G401.6 (cell line): ENCODE measurements at regions not wholly inside any gene's neighbourhood (a gene's known extent, or its start where the extent isn't known, plus 50 kb on each side); places are given as distances from the start of the nearest gene placed in this dataset.

Experiments
- FAIRE-seq: peaks from 2 replicates; lab custom pipeline; 2012; peaks lifted over from hg19 to GRCh38; lab: Jason Lieb, UNC

DNA sequence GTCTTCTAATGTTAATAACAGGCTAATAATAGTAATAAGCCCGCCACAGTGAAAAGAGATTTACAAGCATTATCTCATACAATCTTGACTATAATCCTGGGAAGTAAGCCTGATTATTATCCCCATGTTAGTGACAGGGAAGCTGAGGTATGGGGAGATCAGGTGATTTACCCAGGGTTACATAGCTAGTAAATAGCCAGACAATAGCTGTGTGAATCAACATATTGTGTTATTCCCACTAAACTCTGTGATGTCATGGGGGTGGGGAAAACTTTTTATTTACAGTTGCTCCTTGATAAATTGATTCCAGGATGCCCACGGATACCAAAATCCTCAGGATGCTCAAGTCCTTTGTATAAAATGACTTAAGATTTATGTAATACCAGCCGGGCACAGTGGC lies 181.9 kb downstream of the LMO4 start:
- FAIRE-seq, result no peak

DNA sequence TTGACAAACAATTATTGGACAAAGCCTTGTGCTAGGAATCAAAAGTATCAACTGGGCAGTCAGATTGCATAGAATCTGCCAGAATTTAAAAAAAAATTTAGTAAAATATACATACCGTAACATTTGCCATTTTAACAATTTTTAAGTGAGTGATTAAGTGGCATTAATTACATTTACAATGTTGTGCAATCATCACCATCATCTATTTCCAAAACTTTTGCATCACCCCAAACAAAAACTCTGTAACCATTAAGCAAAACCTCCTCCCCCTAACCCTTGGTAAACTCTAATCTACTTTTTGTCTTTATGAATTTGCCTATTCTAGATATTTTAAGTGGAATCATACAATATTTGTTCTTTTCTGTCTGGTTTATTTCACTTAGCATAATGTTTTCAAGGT lies 182.8 kb downstream of the LMO4 start:
- FAIRE-seq, result no peak

DNA sequence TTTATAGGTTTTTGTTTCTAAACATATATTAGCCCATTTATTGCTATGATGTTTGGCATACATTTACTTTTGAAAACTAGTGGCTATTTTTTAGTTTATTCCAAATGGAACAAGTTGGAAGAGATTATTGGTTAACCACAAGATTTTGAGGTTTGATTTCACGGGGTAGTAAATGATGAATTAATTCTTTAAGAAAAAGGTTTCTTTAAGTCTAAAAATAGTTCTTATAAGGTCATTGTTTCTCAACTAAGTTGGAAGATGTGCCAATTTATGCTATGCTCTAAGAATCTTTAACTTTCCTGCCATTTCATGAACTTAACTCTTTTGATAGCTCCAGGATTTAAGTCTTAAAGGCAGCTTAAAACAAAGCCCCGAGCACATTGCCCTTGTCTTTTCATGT lies 183.8 kb downstream of the LMO4 start:
- FAIRE-seq, result no peak

DNA sequence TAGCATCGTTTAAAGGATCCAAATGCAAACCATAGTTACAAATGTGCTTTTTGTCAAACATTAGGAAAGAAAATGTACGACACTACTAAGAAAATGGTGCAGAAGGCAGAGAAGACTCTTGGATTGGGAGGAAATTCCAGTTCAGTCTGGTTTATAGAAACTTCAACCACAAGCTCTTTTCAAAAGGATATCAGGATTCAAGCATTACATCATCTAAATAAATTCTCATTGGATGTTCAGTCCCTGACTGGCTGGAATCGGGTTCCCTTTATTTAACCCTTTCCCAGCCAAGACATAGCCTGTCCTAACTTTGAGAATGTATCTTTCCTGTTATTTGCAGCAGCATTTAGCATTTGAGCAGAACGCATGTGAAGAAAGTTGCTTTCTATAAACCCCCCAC lies 184.6 kb downstream of the LMO4 start:
- FAIRE-seq, result no peak

DNA sequence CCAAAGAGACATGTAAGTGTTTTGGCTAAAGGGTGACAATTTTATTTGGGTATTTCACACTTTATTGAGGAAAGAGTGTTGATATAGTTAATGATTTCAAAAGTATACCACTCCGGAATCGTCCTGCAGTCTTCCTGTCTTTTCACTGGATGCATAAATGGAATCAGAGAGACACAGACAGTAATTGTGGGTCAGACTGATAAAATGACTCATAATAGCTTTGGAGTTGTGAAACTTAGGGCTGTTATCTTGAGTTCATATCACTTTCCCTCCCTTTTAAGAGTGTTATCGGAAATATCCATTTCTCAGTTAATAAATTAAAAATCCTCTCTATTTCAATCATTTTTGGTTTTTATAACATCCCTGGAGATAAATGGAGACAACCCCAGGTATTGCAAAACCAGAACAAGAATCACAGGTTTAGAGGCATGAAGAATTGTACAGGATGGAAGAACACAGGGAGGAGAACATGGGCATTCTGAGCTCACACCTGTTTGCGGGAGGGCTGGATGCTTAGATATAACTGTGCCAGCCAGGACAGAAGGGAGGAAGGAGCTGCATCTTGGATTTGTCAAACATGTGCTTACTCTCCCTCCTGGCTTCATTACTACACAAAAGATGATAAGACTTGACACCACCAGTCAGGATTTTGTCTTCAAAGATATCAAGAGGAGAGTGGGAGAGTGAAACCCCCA lies 185.4 kb downstream of the LMO4 start:
- FAIRE-seq, result no peak

DNA sequence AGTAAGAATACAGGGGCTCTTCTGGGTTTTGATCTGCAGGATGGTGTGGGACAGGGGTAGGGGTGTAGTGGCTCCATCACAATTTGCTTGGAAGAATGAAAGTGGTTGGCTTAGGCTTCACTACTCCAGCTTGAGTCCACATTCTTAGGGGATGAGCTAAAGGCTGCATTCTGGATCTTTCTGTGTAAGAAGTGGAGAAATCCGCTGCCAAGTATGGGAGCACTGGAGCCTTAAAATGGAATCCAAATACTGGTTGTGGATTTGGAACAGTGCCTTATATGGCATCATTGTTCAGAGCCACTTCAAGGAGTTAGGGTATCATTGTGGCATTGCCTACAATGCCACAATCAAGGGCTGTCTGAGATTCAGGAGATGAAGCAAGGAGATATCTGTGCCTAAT lies 187.1 kb downstream of the LMO4 start:
- no peak for FAIRE-seq

DNA sequence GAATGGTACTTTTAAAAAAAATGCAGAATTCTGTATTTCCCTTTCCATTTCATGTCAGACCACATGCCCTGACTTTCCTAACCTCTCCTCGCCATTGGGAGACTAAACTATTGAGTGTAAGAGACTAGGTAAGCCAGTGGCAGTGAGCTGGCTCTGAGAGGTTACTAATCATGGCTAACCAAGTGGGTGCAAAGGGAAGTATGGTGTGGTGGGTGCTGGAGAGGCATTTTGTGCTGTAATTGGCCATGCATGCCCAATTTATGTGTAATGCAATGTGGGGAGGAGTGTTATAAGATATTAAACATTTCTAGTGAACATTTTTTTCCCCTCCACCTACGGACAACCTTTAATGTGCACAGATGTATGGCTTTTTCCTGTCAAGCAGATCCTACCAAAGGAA lies 190.1 kb downstream of the LMO4 start:
- FAIRE-seq, result no peak

DNA sequence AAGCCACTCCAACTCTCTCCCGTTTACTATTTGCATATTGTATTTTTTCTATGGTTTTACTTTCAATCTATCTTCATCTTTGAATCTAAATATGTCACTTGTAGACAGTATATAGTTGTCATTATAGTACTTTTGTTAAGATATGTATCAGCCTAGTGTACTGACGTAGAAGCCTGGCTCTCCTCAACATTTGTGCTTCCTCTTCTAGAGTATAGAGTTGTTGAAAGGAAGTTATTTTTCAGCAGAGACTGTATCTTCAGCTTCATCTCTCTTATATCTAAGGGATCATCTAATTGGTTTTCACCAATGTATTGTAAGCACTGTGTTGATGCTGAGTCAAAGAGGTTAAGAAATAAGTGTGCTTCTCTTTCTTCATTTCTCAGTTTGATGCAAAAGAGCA lies 192.8 kb downstream of the LMO4 start:
- FAIRE-seq, result no peak

DNA sequence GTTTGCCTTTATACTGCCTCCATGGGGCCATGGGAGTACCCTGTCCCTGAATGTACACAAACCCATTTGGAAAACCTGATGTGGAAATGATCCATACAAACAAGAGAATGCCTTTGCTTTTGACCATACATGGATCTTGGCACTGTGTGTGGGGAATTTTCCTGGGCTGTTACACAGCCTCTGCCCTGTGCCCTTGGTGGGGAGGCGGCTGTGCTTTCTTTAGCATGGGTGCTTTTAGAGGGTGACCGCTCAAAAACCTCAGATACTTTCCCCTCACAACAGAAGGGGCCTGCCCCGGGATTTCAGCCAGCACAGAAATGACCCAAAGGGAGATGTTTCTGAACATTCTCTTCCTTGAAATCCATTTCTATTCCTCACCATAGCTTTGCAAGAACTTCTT lies 194.8 kb downstream of the LMO4 start:
- FAIRE-seq, result no peak

DNA sequence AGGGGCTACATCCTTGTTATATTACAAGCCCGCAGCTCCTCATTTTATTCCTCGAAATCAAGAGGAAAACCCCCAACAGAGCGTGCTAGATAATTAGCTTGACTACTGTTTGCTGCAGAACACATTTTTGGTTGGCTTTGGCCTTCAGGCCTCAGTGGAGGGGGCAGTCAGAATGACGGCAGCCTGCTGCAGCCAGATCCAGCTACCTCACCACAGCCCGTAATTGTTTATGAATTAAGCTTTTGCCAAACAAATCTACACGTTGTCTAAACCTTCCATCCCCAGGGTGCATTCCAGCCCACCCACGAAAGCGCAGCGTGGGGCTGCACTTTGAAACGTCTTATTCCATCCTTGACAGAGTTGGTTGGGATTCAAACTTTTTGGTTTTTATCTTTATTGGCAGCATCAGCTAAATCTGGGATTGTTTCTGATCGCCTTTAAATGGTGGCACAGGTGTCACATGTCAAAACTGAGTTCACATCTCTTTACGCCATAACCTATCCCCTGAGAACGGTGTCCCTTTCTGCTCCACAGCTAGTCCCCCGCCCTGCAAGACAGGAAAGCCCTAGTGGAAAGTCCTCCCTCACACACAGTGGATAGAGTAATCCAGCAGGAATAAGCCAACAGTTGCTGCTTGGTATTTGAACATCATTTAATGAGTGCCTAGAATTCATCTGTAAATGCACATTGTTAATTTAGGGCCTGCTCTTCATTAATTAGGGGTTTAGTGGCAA lies 195.5 kb downstream of the LMO4 start:
- FAIRE-seq, result no peak

DNA sequence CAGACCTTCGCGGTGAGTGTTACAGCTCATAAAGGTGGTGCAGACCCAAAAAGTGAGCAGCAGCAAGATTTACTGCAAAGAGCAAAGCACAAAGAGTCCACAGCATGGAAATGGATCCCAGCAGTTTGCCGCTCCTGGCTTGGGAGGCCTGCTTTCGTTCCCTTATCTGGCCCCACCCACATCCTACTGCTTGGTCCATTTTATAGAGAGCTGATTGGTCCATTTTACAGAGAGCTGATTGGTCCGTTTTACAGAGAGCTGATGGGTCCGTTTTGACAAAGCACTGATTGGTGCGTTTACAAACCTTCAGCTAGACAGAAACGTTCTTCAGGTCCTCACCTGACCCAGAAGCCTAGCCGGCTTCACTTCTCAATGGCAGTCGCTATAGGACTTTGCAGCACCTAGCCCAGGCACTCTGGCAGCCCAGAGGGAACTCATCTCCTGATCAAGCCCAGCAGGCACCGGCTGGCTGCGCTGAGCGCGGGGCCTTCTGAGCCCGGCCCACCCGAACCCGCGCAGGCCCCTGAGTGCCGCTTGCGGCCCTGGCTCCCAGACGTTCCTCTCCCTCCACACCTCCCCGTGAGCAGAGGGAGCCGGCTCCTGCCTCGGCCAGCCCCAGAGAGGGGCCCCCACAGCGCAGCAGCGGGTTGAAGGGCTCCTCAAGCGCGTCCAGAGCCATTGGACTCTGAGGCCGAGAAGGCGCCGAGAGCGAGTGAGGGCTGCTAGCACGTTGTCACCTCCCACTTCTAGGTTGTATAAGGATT lies 200.3 kb downstream of the LMO4 start:
- no peak for FAIRE-seq

DNA sequence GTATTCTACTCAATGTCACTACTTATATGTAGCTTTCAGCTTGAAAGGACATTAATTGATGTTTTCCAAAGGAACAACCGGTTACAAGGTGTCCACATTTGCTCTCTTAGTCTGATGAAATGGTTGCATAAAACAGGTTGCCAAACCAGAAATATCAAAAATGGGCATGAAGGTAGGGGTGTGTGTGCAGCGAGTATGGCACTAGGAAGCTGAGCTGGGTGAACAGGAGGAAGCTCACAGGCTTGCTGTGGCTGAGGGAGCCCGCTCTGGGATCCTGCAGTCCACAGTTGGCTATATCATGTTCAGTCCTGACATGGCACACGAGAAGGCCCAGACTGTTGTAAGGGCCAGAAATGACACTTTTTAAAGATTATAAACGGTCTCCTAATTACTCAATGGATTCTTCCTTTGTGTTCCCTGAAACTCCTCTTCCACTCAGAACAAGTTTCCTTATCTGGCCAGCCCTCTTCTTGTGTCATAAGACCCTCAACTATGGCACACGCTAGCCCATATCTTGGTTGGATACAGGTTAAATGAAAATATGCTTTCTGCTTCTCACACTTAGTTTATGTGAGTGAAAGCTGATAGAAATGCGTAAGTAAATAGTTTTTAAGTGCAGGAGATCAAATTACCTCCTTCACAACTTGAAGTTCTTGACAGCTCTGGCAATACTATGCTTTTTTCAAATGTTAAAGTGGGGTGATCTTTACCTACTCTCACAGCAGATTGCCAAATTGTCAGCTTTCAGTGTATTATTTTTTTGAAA lies 201.5 kb downstream of the LMO4 start:
- no peak for FAIRE-seq

DNA sequence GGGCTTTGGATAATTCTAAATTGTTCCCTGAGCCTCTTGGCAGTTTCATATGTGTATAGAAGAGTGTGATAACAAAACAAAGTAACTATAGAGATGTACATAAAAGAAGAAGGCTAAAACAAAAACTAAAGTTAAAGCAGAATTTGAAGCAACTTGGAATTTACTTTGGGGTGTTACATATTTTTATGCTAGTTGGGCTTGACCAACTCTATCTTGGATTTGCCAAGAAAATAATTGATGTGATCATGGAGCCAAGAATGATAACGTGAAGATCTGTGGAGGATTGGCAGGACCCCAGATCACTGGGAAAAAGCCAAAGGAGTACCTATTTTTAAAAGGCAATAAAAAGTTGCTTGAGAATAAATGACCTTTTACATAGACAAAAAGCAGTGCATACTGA lies 206.9 kb downstream of the LMO4 start:
- FAIRE-seq, result no peak

DNA sequence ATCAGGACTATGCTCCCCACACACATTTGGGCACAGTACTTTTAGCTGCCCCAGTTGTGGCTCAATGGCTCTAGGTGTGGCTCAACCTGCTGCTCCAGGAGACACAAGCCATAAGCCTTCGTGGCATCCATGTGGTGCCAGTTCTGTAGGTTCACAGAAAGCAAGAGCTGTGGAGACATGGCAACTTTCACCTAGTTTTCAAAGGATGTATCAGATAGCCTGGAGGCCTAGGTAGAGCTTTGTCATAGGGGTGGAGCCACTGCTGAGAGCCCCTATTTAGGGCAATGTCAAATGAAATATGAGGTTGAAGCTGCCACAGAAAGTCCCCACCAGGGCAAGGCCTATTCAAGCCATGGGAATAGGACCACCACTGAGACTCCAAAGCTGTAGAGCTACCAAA lies 210.5 kb downstream of the LMO4 start:
- no peak for FAIRE-seq

DNA sequence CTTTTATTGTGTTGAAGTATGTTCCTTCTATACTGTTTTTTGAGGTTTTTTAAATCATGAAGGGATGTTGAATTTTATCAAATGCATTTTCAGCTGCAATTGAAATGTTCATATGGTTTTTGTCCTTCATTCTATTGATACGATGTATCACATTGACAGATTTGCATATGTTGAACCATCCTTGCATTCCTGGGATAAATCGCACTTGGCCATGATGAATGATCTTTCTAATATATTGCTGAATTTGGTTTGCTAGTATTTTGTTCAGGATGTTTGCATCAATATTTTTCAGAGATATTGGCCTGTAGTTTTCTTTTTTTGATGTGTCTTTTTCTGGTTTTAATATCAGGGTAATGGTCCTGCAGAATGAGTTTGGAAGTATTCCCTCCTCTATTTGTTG lies 214.0 kb downstream of the LMO4 start:
- FAIRE-seq, result no peak

DNA sequence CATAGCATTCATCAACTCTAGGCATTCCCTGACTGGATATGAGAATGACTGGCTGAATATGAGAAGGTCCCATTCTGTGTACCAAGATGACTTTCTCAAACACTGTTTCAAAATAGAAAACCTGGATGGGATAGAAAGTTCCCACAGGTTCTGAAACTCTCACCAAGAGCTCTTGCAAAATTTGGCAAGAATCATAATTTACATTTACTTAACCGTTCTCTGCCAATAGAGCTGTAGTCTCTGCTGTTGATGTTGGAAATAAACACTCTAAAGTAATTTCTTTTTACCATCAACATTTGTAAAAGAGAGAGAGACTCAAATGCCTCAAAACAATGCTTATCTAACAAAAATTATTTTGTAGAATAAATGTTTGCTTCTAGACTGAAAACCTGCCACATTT lies 221.1 kb downstream of the LMO4 start:
- FAIRE-seq, result no peak

DNA sequence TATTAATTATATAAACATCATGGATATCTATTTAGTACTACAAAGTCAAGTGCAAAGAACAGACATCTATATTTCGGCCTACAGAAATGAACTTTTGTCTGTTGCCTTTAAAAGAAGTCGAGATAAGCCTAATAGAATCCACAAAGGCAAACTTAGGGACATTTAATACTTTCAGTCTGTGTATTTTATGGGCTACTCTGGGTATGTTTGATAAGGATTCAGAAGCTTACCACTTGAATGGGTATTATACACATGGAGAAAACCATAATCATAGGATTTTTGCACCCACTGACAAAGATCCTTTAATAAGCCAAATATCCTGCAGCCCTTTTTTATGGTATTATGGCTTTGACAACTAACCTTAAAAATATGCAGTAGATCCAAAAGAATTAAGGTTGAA lies 224.8 kb downstream of the LMO4 start:
- no peak for FAIRE-seq

DNA sequence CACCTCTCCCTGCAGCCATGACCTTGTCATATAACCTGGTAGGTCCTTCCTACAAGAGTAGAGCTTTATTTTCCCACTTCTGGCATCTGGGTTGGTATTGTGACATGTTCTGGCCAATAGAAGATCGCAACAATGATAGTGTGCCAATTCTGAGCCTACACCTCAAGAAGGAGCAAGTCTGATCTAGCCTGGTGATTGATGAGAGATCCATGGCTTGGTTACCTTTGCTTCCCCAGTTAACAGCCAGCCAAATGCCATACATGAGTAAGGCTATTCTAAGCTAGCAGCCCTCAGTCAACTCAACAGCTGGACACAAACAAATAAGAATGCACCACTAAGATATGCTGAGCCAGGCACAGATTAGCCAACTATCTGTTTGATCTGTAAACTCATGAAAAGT lies 226.7 kb downstream of the LMO4 start:
- FAIRE-seq, result no peak

DNA sequence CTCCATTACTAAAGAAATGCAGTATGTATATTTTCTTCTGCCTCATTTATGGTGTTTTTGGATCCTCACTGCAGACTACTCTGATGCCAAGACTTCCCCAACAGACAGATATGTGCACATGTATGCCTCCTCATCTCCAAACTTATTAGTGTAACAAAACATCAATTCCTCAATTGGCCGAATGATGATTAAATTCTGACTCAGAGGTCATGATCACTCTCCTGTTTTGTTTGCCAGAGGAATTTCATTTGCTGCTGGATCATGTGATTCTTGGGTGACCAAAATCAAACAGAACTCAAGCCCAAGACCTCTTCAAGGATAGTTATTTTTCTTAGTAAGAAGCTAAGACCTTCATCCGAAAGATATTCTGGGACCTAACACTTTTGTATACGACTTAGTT lies 227.6 kb downstream of the LMO4 start:
- FAIRE-seq, result no peak

DNA sequence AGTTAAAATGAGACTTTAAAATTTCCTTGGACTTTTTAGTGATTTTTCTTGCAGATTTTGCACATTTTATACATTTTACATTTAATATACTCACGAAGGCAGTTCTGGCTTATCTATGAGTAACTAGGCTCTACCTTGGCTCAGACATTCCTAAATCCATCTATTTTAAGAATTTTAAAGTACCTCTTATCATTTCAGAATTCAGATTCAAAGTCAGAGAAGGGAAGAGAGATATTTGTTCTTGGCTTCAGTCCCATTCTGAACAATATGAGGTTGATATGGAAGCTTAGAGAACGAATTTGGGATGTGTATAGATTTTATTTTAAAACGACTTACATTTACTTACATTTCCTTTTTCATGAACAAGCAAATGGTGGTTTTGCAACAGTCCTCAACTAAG lies 230.2 kb downstream of the LMO4 start:
- FAIRE-seq, result no peak

DNA sequence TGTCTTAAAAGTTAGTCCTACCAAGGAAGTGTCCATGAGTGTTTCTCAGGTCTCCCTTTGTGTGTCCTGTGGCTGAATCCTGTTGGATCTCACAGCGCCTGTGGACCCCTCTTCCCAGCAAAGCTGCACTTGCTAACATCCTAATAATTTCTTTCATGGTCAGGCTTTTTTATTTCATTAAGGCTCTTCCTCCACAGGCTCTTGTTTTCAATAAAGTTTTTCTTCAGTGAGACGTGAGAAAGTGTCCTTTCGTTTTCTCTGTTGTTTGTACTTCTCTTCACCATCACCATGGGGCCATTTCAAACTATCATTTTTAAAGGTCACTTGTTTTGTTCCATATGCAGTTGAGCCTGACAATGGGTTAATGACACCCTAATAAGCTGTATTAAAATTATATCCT lies 231.5 kb downstream of the LMO4 start:
- FAIRE-seq, result no peak

DNA sequence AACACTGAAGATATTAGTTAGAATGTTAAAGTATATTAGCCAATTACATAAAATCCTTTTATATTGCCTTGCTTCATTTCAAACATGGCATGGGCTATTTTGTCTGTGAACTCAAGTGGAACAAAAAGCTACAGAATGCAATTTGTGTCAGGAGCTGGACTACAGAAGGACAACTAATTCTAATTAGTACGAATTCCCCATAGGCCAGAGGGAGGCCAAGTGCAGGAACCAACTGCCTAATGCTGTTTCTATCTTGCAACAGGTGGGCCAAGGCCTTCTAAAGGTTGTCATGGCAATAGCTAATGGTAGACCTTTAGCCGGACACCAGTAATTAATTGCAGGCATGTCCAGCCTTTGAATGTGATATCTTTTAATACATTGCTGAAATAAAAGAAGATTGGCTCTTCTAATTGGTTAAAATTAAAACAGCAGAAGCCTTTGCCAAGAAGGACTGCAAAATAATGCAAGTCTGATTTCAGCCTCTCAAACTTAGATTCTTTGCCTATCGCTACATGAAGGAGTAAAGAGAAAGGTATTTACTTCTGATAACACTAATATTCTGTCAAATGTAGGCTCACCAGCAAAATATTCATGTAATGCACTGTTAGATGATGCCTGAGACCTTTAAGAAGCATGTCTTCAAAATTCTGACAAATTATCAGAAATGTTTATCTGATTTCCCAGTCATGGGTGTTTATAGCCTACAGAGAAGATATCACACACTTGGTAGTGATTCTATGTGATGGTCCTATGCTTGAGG lies 232.1 kb downstream of the LMO4 start:
- no peak for FAIRE-seq
